ENCODE measurements at regions not wholly inside any gene's neighbourhood (a gene's known extent, or its start where the extent isn't known, plus 50 kb on each side); places are given as distances from the start of the nearest gene placed in this dataset.
"Not testable (repeated sequence)": the region's sequence is repeated elsewhere in the genome, so short reads cannot be mapped to it uniquely, and the experiment has no call there.

- H3K4me3 ChIP-seq (ENCODE audit: insufficient read depth, low read depth, low read length); DNase-seq; H3K36me3 ChIP-seq (replicated peaks; ENCODE audit: control insufficient read depth, insufficient read depth, low read length); H3K27me3 ChIP-seq (ENCODE audit: control insufficient read depth, insufficient read depth, low read length): not testable (repeated sequence)
Measured at GRCh38 chr1:114242531-114243210, 89.0 kb upstream of the SYT6 start.

- DNase-seq = no peak
- Histone ChIP-seq H3K27me3 (ENCODE audit: control insufficient read depth, insufficient read depth, low read length) (no peaks in the 10 kb centered on the region; the same call in 1 of the 2 replicates), H3K4me3 (ENCODE audit: insufficient read depth, low read depth, low read length) (no peak overlapping the region), H3K36me3 (replicated peaks; ENCODE audit: control insufficient read depth, insufficient read depth, low read length) (no peaks in the 10 kb centered on the region)
Measured at GRCh38 chr1:114238053-114238452, 84.4 kb upstream of the SYT6 start.

- H3K36me3 ChIP-seq (replicated peaks; ENCODE audit: control insufficient read depth, insufficient read depth, low read length) = no peaks in the 10 kb centered on the region
- H3K4me3 ChIP-seq (ENCODE audit: insufficient read depth, low read depth, low read length) = no peak overlapping the region
- no peaks in the 10 kb centered on the region; the same call in 1 of the 2 replicates for H3K27me3 ChIP-seq (ENCODE audit: control insufficient read depth, insufficient read depth, low read length)
- no peak for DNase-seq
Measured at GRCh38 chr1:114236517-114236916, 82.8 kb upstream of the SYT6 start.

- no peak overlapping the region for H3K4me3 ChIP-seq (ENCODE audit: insufficient read depth, low read depth, low read length)
- no peak for DNase-seq
Measured at GRCh38 chr1:114235960-114236359, 82.3 kb upstream of the SYT6 start.

GRCh38 chr1:114235281-114235680 lies 81.6 kb upstream of the SYT6 start:
- no peak for DNase-seq
- H3K27me3 ChIP-seq (ENCODE audit: control insufficient read depth, insufficient read depth, low read length) = no peaks in the 10 kb centered on the region; the same call in 1 of the 2 replicates
- no peak overlapping the region for H3K4me3 ChIP-seq (ENCODE audit: insufficient read depth, low read depth, low read length)
- no peaks in the 10 kb centered on the region for H3K36me3 ChIP-seq (replicated peaks; ENCODE audit: control insufficient read depth, insufficient read depth, low read length)

More at GRCh38 chr1:114235960-114236359, 82.3 kb upstream of the SYT6 start:
- H3K36me3 ChIP-seq (replicated peaks; ENCODE audit: control insufficient read depth, insufficient read depth, low read length) = no peaks in the 10 kb centered on the region
- no peaks in the 10 kb centered on the region; the same call in 1 of the 2 replicates for H3K27me3 ChIP-seq (ENCODE audit: control insufficient read depth, insufficient read depth, low read length)

- no peak overlapping the region for H3K4me3 ChIP-seq (ENCODE audit: insufficient read depth, low read depth, low read length)
- no peaks in the 10 kb centered on the region; the same call in 1 of the 2 replicates for H3K27me3 ChIP-seq (ENCODE audit: control insufficient read depth, insufficient read depth, low read length)
- no peaks in the 10 kb centered on the region for H3K36me3 ChIP-seq (replicated peaks; ENCODE audit: control insufficient read depth, insufficient read depth, low read length)
- DNase-seq = no peak
Measured at GRCh38 chr1:114234408-114235124, 80.9 kb upstream of the SYT6 start.

- no peaks in the 10 kb centered on the region for H3K36me3 ChIP-seq (replicated peaks; ENCODE audit: control insufficient read depth, insufficient read depth, low read length)
- no peak overlapping the region for H3K4me3 ChIP-seq (ENCODE audit: insufficient read depth, low read depth, low read length)
- no peak for DNase-seq
- H3K27me3 ChIP-seq (ENCODE audit: control insufficient read depth, insufficient read depth, low read length) = peaks cover 3% of the 10 kb centered on the region; the same call in 1 of the 2 replicates
Measured at GRCh38 chr1:114232691-114233090, 79.0 kb upstream of the SYT6 start.

- H3K27me3 ChIP-seq (ENCODE audit: control insufficient read depth, insufficient read depth, low read length) = peaks cover 3% of the 10 kb centered on the region; the same call in 1 of the 2 replicates
- no peak for DNase-seq
- H3K36me3 ChIP-seq (replicated peaks; ENCODE audit: control insufficient read depth, insufficient read depth, low read length) = no peaks in the 10 kb centered on the region
- no peak overlapping the region for H3K4me3 ChIP-seq (ENCODE audit: insufficient read depth, low read depth, low read length)
Measured at GRCh38 chr1:114231301-114231700, 77.6 kb upstream of the SYT6 start.

- no peak overlapping the region for H3K4me3 ChIP-seq (ENCODE audit: insufficient read depth, low read depth, low read length)
- peaks cover 3% of the 10 kb centered on the region; the same call in 1 of the 2 replicates for H3K27me3 ChIP-seq (ENCODE audit: control insufficient read depth, insufficient read depth, low read length)
- no peaks in the 10 kb centered on the region for H3K36me3 ChIP-seq (replicated peaks; ENCODE audit: control insufficient read depth, insufficient read depth, low read length)
- DNase-seq = no peak
Measured at GRCh38 chr1:114229368-114229767, 75.7 kb upstream of the SYT6 start.

GRCh38 chr1:114227059-114227458 lies 73.4 kb upstream of the SYT6 start:
- Histone ChIP-seq H3K36me3 (replicated peaks; ENCODE audit: control insufficient read depth, insufficient read depth, low read length) (no peaks in the 10 kb centered on the region), H3K4me3 (ENCODE audit: insufficient read depth, low read depth, low read length) (no peak overlapping the region), H3K27me3 (ENCODE audit: control insufficient read depth, insufficient read depth, low read length) (peaks cover 3% of the 10 kb centered on the region; the same call in 1 of the 2 replicates)
- DNase-seq = no peak

- Histone ChIP-seq H3K36me3 (replicated peaks; ENCODE audit: control insufficient read depth, insufficient read depth, low read length) (no peaks in the 10 kb centered on the region), H3K4me3 (ENCODE audit: insufficient read depth, low read depth, low read length) (no peak overlapping the region), H3K27me3 (ENCODE audit: control insufficient read depth, insufficient read depth, low read length) (peaks cover 3% of the 10 kb centered on the region; the same call in 1 of the 2 replicates)
- no peak for DNase-seq
Measured at GRCh38 chr1:114224196-114224907, 70.7 kb upstream of the SYT6 start.

GRCh38 chr1:114222920-114223319 lies 69.3 kb upstream of the SYT6 start:
- no peak for DNase-seq
- H3K36me3 ChIP-seq (replicated peaks; ENCODE audit: control insufficient read depth, insufficient read depth, low read length) = no peaks in the 10 kb centered on the region
- H3K4me3 ChIP-seq (ENCODE audit: insufficient read depth, low read depth, low read length) = no peak overlapping the region
- no peaks in the 10 kb centered on the region; the same call in 1 of the 2 replicates for H3K27me3 ChIP-seq (ENCODE audit: control insufficient read depth, insufficient read depth, low read length)

- H3K4me3 ChIP-seq (ENCODE audit: insufficient read depth, low read depth, low read length) = no peak overlapping the region
- no peaks in the 10 kb centered on the region; the same call in 1 of the 2 replicates for H3K27me3 ChIP-seq (ENCODE audit: control insufficient read depth, insufficient read depth, low read length)
- no peaks in the 10 kb centered on the region for H3K36me3 ChIP-seq (replicated peaks; ENCODE audit: control insufficient read depth, insufficient read depth, low read length)
- no peak for DNase-seq
Measured at GRCh38 chr1:114219172-114219868, 65.7 kb upstream of the SYT6 start.
